BLaER1 (cell line): ENCODE measurements at regions not wholly inside any gene's neighbourhood (a gene's known extent, or its start where the extent isn't known, plus 50 kb on each side); places are given as distances from the start of the nearest gene placed in this dataset.

Experiments used
- H3K27ac ChIP-seq: shearing (Covaris generic); formaldehyde crosslinking; 2 replicates; pipeline ENCODE4 v1.8.1; 2022
- H3K27me3 ChIP-seq: shearing (Covaris generic); formaldehyde crosslinking; 2 replicates; pipeline ENCODE4 v1.8.1; 2022
- H3K36me3 ChIP-seq: shearing (Covaris generic); formaldehyde crosslinking; 2 replicates; pipeline ENCODE4 v1.8.1; 2022
- H3K4me1 ChIP-seq: shearing (Covaris generic); formaldehyde crosslinking; 2 replicates; pipeline ENCODE4 v1.8.1; 2022
- H3K4me2 ChIP-seq: shearing (Covaris generic); formaldehyde crosslinking; 2 replicates; pipeline ENCODE4 v1.8.1; 2022
- H3K4me3 ChIP-seq: shearing (Covaris generic); formaldehyde crosslinking; 2 replicates; pipeline ENCODE4 v1.8.1; 2022
- H3K9ac ChIP-seq: shearing (Covaris generic); formaldehyde crosslinking; 2 replicates; pipeline ENCODE4 v1.8.1; 2022
- H3K9me3 ChIP-seq: shearing (Covaris generic); formaldehyde crosslinking; 2 replicates; pipeline ENCODE4 v1.8.1; 2022
- H4K20me1 ChIP-seq: shearing (Covaris generic); formaldehyde crosslinking; 2 replicates; pipeline ENCODE4 v1.8.1; 2022
- Cebpa-rat ChIP-seq: shearing (Covaris generic); IDR thresholded peaks from 2 replicates; pipeline ENCODE4 v1.8.1; 2022

DNA sequence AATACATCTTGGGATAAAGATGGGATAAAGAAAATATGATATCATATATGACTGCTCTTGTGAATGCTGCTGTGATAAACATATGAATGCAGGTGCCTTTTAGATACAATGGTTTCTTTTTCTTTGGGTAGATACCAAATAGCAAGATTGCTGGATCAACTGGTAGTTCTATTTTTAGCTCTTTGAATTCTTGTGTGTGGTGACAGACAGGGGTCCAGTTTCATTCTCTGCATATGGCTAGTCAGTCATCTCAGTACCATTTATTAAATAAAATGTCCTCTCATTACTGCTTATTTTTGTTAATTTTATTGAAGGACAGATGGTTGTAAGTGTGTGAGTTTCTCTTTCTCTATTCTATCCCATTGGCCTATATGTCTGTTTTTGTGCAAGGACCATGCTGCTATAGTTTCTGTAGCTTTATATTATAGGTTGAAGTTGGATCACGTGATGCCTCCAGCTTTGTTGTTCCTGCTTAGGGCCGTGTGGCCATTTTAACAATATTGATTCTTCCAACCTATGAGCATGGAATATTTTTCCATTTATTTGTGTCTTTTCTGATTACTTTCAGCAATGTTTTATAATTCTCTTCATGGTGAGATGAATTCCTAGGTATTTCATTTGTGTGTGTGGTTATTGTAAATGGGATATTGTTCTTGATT is 1089.8 kb upstream of the CADM2 start:
- TF ChIP-seq Cebpa-rat = no peak
- H3K36me3 ChIP-seq = no peaks in the 10 kb centered on the region
- H3K4me1 ChIP-seq = no peaks in the 10 kb centered on the region
- H3K4me2 ChIP-seq = no peak overlapping the region
- no peaks in the 10 kb centered on the region for H4K20me1 ChIP-seq
- no peaks in the 10 kb centered on the region for H3K27me3 ChIP-seq
- H3K9ac ChIP-seq = no peak overlapping the region
- H3K27ac ChIP-seq = no peak overlapping the region
- H3K9me3 ChIP-seq = no peaks in the 10 kb centered on the region
- H3K4me3 ChIP-seq = no peak overlapping the region

DNA sequence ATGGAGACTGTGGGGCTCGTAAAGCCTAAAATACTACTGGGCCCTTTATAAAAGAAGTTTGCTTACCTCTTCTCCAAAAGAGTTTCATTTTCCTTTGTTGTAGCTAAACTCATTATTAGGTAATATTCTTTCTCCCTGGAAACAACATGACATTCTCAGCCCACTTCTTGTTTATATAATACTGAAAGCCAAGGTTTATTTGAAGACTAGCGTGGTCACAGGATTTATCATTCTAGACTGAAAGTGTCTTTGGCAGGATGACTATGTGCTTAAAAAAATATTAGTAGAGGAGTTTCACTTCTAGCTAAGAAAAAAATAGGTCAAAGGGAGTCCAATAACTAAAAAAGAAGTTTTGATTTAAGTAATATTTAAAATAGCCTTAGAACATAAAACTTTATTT is 1085.2 kb upstream of the CADM2 start:
- Histone ChIP-seq H3K9me3 (no peaks in the 10 kb centered on the region), H3K4me3 (no peak overlapping the region), H3K9ac (no peak overlapping the region), H4K20me1 (no peaks in the 10 kb centered on the region), H3K36me3 (no peaks in the 10 kb centered on the region), H3K4me2 (no peak overlapping the region), H3K27ac (no peak overlapping the region), H3K27me3 (no peaks in the 10 kb centered on the region), H3K4me1 (no peaks in the 10 kb centered on the region)
- no peak for TF ChIP-seq Cebpa-rat

DNA sequence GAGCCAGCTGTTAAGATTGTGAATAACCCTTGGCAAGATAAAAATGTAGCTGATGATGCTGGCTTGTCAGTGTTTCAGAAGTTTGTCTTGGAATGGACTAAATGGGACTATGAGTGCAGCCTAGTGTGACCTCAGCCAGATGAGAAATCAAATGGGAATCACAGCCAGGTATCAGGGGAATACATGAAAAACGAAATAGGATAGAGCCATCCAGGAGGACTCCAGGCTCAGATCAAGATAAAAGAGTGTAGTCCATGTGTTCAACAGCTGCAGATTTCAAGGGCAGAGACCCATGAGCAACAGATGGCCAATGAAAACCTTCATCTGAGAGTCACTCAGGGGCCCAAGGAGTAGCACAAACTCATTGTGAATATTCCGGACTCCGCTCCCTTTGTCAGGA is 1080.9 kb upstream of the CADM2 start:
- Histone ChIP-seq H4K20me1 (no peaks in the 10 kb centered on the region), H3K27ac (no peak overlapping the region), H3K4me1 (no peaks in the 10 kb centered on the region), H3K36me3 (no peaks in the 10 kb centered on the region), H3K9ac (no peak overlapping the region), H3K9me3 (no peaks in the 10 kb centered on the region), H3K4me3 (no peak overlapping the region), H3K27me3 (no peaks in the 10 kb centered on the region), H3K4me2 (no peak overlapping the region)
- TF ChIP-seq Cebpa-rat = no peak

DNA sequence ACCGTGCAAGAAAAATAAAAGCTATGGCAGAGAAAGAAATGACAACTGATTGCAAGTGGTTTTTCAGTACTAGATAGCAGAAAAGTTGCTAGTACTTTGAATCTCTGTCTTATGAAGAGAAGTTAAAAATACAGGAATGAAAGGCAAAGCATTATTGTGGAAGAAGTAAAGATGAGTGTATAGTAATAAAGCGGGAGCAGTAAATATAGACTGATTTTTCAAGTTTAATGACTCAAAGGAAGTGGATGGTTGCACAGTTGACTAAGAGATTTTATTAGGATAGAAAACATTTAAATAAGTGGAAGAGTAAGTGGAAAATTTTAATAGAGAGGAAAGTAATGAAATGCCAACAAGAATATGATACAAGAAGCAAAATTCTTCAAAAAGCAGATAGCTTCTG is 1076.1 kb upstream of the CADM2 start:
- no peak for TF ChIP-seq Cebpa-rat
- H3K27me3 ChIP-seq = no peaks in the 10 kb centered on the region
- H4K20me1 ChIP-seq = no peaks in the 10 kb centered on the region
- H3K9me3 ChIP-seq = no peaks in the 10 kb centered on the region
- no peak overlapping the region for H3K4me3 ChIP-seq
- no peaks in the 10 kb centered on the region for H3K36me3 ChIP-seq
- H3K27ac ChIP-seq = no peak overlapping the region
- H3K4me1 ChIP-seq = no peaks in the 10 kb centered on the region
- H3K4me2 ChIP-seq = no peak overlapping the region
- H3K9ac ChIP-seq = no peak overlapping the region

DNA sequence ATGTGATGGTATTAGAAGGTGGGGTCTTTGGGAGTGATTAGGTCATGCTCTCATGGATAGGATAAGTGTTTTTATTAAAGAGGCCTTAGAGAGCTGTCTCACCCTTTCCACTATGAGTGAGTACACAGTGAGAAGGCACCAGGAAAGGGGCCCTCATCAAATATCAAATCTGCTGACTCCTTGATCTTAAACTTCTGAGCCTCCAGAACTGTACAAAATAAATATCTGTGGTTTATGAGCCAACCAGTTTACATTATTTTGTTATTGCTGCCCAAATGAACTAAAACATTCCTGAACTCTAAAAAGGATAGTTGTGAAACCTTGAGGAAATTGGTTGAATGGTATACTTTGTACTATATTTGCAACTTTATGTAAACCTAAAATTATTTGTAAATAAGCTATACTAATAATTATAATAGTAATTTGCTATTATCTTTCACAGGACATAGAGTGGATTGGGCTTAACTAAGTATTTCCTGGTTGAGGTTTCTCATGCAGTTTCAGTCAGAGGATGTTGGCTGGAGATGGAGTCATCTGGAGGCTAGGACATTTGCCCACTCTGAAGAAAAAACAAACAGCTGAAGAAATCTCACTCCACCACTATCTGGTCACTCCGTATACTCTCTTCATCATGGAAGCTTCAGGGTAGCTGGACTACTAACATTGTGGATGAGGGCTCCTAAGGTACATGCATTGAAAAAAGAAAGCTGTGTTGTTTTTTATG is 1068.6 kb upstream of the CADM2 start:
- no peak for TF ChIP-seq Cebpa-rat
- Histone ChIP-seq H3K4me1 (no peaks in the 10 kb centered on the region), H3K4me2 (no peak overlapping the region), H3K4me3 (no peak overlapping the region), H3K9me3 (no peaks in the 10 kb centered on the region), H3K27ac (no peak overlapping the region), H3K9ac (no peak overlapping the region), H4K20me1 (no peaks in the 10 kb centered on the region), H3K36me3 (no peaks in the 10 kb centered on the region), H3K27me3 (no peaks in the 10 kb centered on the region)

DNA sequence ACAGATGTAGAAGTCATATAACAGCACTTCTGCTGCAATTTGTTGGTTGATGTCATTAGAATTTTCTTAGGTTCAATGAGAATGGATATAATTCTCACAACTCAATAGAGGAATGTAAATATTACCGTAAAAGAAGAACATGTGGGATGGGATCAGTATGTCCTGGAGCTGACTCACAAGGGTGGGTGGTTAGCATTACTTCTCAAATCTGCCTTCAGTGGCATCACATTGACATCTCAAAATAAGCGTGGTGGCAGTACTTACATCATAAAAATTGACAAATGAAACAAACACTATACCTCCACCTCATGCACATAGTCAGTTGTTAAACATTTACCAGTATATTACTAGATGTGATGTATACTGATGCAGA is 1068.0 kb upstream of the CADM2 start:
- H3K36me3 ChIP-seq = no peaks in the 10 kb centered on the region
- no peaks in the 10 kb centered on the region for H3K9me3 ChIP-seq
- H3K9ac ChIP-seq = no peak overlapping the region
- H3K27me3 ChIP-seq = no peaks in the 10 kb centered on the region
- no peak for TF ChIP-seq Cebpa-rat
- no peak overlapping the region for H3K27ac ChIP-seq
- no peak overlapping the region for H3K4me3 ChIP-seq
- H3K4me1 ChIP-seq = no peaks in the 10 kb centered on the region
- H3K4me2 ChIP-seq = no peak overlapping the region
- H4K20me1 ChIP-seq = no peaks in the 10 kb centered on the region

DNA sequence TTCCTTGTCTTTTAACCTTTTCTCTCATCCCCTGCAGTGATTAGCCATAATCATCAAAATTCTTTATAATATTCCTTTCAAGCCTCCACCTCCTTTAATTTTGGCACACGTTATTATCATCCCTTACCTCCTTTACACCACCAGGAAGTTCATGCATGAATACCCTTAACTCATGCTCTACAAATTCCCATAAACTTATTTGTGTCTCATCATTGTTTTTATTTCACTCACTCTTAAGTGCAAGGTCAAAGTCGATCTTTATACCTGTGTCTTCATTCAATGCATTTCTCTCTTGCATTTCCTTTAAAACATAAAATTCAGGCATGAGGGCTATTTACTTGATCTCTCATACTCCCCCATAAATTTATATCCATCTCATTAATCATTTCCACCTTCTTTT is 1064.6 kb upstream of the CADM2 start:
- Histone ChIP-seq H3K4me1 (no peaks in the 10 kb centered on the region), H3K9me3 (no peaks in the 10 kb centered on the region), H3K27ac (no peak overlapping the region), H3K27me3 (no peaks in the 10 kb centered on the region), H3K9ac (no peak overlapping the region), H3K4me2 (no peak overlapping the region), H3K36me3 (no peaks in the 10 kb centered on the region), H4K20me1 (no peaks in the 10 kb centered on the region), H3K4me3 (no peak overlapping the region)
- TF ChIP-seq Cebpa-rat = no peak

DNA sequence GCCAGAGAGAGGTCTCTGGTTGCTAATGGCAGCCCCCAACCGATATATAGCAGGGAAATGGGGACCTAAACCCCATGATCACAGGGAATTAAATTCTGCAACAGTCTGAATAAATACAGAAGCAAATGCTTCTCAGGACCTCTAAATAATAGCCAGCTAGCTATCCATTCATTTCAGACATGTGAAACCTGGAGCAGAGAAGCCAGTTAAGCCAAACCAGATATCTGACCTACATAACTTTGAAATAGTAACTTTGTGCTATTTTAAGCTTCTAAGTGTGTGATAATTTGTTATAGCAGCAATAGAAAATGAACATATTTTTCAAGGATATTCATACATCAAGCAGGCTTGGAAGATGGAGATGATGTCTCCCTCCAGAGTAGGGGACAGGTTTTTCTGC is 1062.9 kb upstream of the CADM2 start:
- H3K4me3 ChIP-seq = no peak overlapping the region
- no peak for TF ChIP-seq Cebpa-rat
- no peaks in the 10 kb centered on the region for H3K4me1 ChIP-seq
- H3K9me3 ChIP-seq = no peaks in the 10 kb centered on the region
- H3K27me3 ChIP-seq = no peaks in the 10 kb centered on the region
- H3K27ac ChIP-seq = no peak overlapping the region
- H3K36me3 ChIP-seq = no peaks in the 10 kb centered on the region
- H4K20me1 ChIP-seq = no peaks in the 10 kb centered on the region
- H3K4me2 ChIP-seq = no peak overlapping the region
- no peak overlapping the region for H3K9ac ChIP-seq

DNA sequence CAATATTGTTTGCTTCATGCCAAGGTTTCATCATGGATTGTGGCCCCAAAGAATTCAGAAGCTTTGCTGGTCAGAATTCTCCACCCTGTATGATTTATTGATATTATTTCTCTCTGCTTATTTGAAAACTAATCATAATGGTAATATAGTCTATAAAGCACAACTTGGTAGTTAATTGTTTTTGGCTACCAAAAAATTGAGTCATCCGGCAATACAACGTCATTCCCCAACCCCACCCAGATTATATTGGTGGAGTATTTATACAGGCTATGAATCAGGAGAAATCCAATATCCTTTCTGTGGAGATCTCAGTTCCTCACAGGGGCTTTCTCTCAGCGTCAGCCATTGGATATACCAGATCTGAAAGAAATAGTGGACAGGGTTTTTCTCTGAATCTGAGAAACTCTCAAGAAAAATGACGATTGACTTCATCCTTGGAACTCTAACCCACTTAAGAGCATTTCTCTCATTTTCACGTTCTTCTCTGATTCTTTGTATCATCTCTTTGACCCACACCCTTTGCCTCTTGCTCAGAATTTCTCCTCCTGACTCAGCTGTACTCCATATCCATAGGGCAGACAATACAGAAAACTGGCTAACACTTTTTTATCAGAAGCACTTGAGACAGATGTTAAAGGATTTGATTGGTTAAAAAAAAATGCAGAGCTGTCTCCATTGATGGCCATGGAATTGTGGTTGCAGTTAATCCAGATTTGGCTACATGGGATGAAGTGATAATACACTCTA is 1055.8 kb upstream of the CADM2 start:
- no peaks in the 10 kb centered on the region for H3K4me1 ChIP-seq
- H3K4me3 ChIP-seq = no peak overlapping the region
- H3K36me3 ChIP-seq = no peaks in the 10 kb centered on the region
- H3K4me2 ChIP-seq = no peak overlapping the region
- H3K27ac ChIP-seq = no peak overlapping the region
- no peaks in the 10 kb centered on the region for H3K9me3 ChIP-seq
- TF ChIP-seq Cebpa-rat = no peak
- no peak overlapping the region for H3K9ac ChIP-seq
- H4K20me1 ChIP-seq = no peaks in the 10 kb centered on the region
- H3K27me3 ChIP-seq = no peaks in the 10 kb centered on the region

DNA sequence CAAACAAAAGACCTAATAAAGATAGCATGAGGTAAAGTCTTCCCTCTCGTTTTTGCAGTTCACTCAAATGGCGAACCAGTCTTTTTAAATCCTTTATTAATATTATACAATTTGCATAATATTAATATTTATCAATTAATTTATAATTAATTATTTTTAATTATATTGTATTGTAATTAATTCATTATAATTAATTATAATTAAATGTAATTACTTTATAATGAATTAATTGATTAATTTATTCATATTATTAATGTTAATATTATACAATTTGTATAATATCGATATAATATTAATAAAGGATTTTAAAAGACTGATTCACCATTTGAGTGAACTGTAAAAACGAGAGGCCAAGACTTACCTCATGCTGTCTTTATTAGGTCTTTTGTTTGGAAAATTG is 1045.4 kb upstream of the CADM2 start:
- Histone ChIP-seq H4K20me1 (no peaks in the 10 kb centered on the region), H3K36me3 (no peaks in the 10 kb centered on the region), H3K9ac (no peak overlapping the region), H3K4me2 (no peak overlapping the region), H3K9me3 (no peaks in the 10 kb centered on the region), H3K4me3 (no peak overlapping the region), H3K4me1 (no peaks in the 10 kb centered on the region), H3K27me3 (no peaks in the 10 kb centered on the region), H3K27ac (no peak overlapping the region)
- TF ChIP-seq Cebpa-rat = no peak
